Thyroid gland (tissue), 4 donors: ENCODE measurements at regions not wholly inside any gene's neighbourhood (a gene's known extent, or its start where the extent isn't known, plus 50 kb on each side); places are given as distances from the start of the nearest gene placed in this dataset.

ENCODE experiments used
- DNase-seq, 2 donors: peaks; one replicate each; pipeline ENCODE4 v3.0.0-alpha.2; 2019
- H3K27ac ChIP-seq, 3 donors: fragments of 200-600 bp; sonication (generic); 1 replicate in 2 of 3; 2 replicates in 1 of 3; pipeline ENCODE4 v1.5.1; 2016 to 2019; ENCODE audit warnings: mild to moderate bottlenecking in 1 of 3, moderate library complexity in 1 of 3
- H3K27me3 ChIP-seq: fragments of 200-600 bp; sonication (generic); one replicate; pipeline ENCODE4 v1.5.1; 2019
- H3K36me3 ChIP-seq, 2 donors: fragments of 200-600 bp; sonication (generic); one replicate each; pipeline ENCODE4 v1.5.1; 2016 to 2019
- H3K4me1 ChIP-seq, 2 donors: fragments of 200-600 bp; sonication (generic); one replicate each; pipeline ENCODE4 v1.5.1; 2017 to 2019
- H3K4me3 ChIP-seq, 3 donors: fragments of 200-600 bp; sonication (generic); replicated peaks in 1 of 3; 1 replicate in 2 of 3; 2 replicates in 1 of 3; pipeline ENCODE4 v1.5.1; 2016; ENCODE audit warnings: mild to moderate bottlenecking in 1 of 3
- H3K9me3 ChIP-seq: fragments of 200-600 bp; sonication (generic); one replicate; pipeline ENCODE4 v1.5.1; 2017
- POLR2A ChIP-seq, 2 donors: fragments of 450-650 bp; IDR thresholded peaks; one replicate each; pipeline ENCODE4 v1.6.1; 2017; ENCODE audit warnings: antibody characterized with exemption in 2 of 2, mild to moderate bottlenecking in 2 of 2, moderate library complexity in 1 of 2
- WGBS, 2 donors: methylation state at CpG; one replicate each; pipeline ENCODE4 v1.1.5; 2017; 5-methylcytosine and 5-hydroxymethylcytosine counted together
- intact Hi-C: fragments of 100-400 bp; cut with DNase I; formaldehyde crosslinking; loops from one replicate; pipeline ENCODE4 v1.15.1; 2023
- TF ChIP-seq, protein P1 (sequence below), 6 experiments: fragments of 200-600 bp in 3 of 6; fragments of 450-650 bp in 3 of 6; sonication (generic) in 3 of 6; IDR thresholded peaks; one replicate each; pipeline ENCODE4 v1.5.1; 2016 to 2019; ENCODE audit warnings: antibody characterized with exemption in 6 of 6, mild to moderate bottlenecking in 2 of 6, inconsistent platforms in 1 of 6, moderate library complexity in 1 of 6

DNA sequence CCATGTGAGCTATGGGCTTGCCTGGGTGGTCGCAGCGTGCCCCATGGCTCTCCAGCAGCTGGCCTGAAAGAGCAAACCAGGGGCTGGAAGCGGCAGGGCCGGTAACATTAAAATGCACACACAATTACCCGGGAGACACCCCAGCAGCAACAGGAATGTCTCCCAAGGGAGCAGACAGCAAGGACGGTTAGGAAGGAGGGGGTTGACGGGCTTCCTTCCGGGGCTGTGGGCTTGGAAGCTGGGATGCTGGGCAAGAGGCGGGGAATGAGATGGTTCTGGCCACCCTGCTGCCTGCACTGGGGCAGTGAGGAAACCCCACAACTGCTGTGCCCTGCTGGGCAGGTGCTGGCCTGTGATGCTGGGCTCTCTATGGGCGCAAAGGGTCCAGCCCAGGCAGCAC, 71.8 kb upstream of the ADAMTS2 start:
- intact Hi-C loops = no loop called here
- Histone ChIP-seq H3K36me3 (no peaks in the 10 kb centered on the region), H3K4me3 (no peak overlapping the region), H3K27ac (no peak overlapping the region), H3K4me1 (no peaks in the 10 kb centered on the region), H3K9me3 (no peaks in the 10 kb centered on the region), H3K27me3 (no peaks in the 10 kb centered on the region)
- TF ChIP-seq POLR2A (IDR thresholded peaks at IDR 0.05) = no peak
- TF ChIP-seq, protein P1, sequence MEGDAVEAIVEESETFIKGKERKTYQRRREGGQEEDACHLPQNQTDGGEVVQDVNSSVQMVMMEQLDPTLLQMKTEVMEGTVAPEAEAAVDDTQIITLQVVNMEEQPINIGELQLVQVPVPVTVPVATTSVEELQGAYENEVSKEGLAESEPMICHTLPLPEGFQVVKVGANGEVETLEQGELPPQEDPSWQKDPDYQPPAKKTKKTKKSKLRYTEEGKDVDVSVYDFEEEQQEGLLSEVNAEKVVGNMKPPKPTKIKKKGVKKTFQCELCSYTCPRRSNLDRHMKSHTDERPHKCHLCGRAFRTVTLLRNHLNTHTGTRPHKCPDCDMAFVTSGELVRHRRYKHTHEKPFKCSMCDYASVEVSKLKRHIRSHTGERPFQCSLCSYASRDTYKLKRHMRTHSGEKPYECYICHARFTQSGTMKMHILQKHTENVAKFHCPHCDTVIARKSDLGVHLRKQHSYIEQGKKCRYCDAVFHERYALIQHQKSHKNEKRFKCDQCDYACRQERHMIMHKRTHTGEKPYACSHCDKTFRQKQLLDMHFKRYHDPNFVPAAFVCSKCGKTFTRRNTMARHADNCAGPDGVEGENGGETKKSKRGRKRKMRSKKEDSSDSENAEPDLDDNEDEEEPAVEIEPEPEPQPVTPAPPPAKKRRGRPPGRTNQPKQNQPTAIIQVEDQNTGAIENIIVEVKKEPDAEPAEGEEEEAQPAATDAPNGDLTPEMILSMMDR (IDR thresholded peaks at IDR 0.05) = no peak
- 47 to 52% methylated on average over 9 to 10 of the region's 10 CpGs for WGBS, 2 donors
- DNase-seq = no peak

DNA sequence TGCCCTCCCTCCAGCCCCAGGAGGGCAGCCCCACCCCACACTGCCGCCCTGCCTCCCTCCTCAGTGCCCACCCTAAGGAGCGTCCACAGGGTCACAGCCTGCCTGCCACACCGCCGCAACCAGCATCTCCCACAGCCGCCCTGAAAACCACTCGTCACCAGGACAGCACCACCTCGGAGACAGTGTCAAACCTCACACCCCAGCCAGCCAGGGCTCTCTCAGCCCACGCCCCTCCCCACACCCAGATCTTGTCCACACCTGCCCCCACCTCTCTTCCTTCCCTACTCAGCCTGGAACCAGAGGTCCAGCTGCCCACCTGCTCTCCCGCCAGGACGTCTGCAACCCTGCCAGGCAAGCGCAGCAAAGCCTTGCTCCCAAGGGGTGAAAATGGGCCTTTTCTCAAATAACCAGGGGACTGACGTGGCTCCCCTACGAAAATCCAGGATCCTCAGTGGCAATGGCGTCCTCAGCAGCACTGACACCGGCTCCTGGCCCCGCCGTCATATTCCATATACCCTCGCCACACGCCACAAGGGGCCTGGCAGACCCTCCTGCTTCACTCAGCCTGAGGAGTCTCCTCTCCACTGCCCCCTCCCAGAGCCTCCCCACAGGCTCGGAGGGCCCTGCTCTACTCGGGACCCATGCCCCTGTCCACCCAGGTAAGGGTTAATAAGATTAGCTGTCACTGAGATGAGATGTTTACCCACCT, 71.0 kb upstream of the ADAMTS2 start:
- H3K4me3 ChIP-seq = no peak overlapping the region
- H3K27ac ChIP-seq = no peak overlapping the region
- H3K4me1 ChIP-seq = no peaks in the 10 kb centered on the region
- intact Hi-C loops = no loop called here
- TF ChIP-seq, protein P1 (IDR thresholded peaks at IDR 0.05) = no peak
- no peak for TF ChIP-seq POLR2A (IDR thresholded peaks at IDR 0.05)
- WGBS, 2 donors = 84 to 87% methylated on average over 17 to 21 of the region's 21 CpGs
- no peaks in the 10 kb centered on the region for H3K27me3 ChIP-seq
- H3K9me3 ChIP-seq = no peaks in the 10 kb centered on the region
- no peaks in the 10 kb centered on the region for H3K36me3 ChIP-seq
- no peak for DNase-seq

DNA sequence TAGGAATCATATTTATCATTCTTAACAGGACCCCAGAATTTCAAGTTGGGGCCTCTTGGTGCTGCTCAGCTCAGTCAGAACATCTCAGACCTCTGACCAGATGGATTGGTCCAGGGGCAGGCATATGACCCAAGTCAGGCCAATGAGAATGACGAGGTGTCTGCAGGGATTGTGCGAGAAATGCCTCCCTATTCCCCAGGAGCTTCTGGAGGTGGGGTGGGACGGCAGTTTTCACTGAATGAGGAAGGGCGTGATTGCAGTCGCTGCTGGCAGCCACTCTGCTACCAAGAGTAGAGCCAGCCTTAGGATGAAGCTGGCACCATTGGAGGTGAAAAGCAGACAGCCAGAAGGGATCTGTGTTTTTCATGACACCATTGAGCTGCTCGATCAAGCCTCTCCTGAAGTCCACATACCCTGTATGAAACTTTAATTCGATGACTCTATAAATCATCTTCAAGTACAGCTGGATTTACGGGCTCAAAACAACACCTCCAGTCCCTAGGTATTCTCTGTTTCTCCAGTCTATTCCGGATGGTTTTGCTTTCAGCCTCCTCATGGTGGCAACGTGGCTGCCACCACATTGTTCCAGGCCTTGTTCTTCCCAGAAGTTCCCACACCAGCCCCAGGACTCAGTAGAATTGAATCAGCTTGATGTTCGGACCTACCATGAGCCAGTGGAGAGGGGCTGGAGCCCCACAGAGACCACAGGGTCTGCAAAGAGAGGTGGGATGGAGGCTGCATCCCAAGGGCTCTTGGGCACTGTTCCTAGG, 70.2 kb upstream of the ADAMTS2 start:
- TF ChIP-seq POLR2A (IDR thresholded peaks at IDR 0.05) = no peak
- H3K27me3 ChIP-seq = no peaks in the 10 kb centered on the region
- H3K36me3 ChIP-seq = no peaks in the 10 kb centered on the region
- H3K4me3 ChIP-seq = no peak overlapping the region
- no peaks in the 10 kb centered on the region for H3K4me1 ChIP-seq
- DNase-seq = no peak
- H3K9me3 ChIP-seq = no peaks in the 10 kb centered on the region
- WGBS, 2 donors = 92 to 93% methylated on average over 11 of the region's 11 CpGs
- H3K27ac ChIP-seq = no peak overlapping the region
- intact Hi-C loops = no loop called here

DNA sequence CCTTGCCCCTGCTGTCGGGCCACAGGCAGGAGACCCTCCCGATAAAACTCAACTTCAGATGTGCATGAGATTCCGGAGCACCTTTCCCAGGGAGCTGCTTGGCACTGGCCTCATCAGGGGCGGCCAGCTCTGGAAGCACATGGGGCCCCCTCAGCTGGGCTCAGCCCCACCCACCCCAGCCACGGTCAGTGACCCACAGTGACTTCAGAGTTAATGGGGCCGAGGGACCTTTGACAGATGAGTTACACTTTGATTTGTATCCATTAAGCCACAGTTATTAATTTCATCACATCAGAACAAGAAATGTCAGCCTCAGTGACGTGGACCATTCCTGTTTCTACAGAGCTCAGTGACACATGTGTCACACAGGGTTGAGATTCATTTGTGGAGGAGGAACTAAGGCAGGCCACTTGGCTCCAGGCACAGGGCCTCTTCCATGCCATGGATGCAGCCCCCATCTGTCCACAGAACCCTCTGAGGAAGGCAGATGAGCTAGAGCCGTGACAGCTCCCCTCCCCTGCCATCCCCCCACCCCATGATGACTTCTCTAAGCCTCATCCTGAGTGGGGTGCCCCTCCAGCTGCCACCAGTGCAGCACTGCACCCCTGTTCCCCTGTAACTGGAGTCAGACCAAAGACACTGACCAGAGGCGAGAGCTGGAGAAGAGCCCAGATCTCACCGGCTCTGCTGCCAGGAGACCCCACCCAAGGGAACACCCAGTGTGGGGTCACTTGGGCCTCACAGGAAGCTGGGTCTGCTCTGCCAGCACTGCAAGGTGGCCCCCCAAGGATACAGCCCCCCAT, 69.4 kb upstream of the ADAMTS2 start:
- intact Hi-C loops = no loop called here
- DNase-seq = no peak
- Histone ChIP-seq H3K27ac (no peak overlapping the region), H3K4me3 (no peak overlapping the region), H3K36me3 (no peaks in the 10 kb centered on the region), H3K9me3 (no peaks in the 10 kb centered on the region), H3K4me1 (no peaks in the 10 kb centered on the region), H3K27me3 (no peaks in the 10 kb centered on the region)
- TF ChIP-seq, protein P1 (IDR thresholded peaks at IDR 0.05) = no peak
- no peak for TF ChIP-seq POLR2A (IDR thresholded peaks at IDR 0.05)
- 79 to 81% methylated on average over 7 to 8 of the region's 10 CpGs for WGBS, 2 donors

DNA sequence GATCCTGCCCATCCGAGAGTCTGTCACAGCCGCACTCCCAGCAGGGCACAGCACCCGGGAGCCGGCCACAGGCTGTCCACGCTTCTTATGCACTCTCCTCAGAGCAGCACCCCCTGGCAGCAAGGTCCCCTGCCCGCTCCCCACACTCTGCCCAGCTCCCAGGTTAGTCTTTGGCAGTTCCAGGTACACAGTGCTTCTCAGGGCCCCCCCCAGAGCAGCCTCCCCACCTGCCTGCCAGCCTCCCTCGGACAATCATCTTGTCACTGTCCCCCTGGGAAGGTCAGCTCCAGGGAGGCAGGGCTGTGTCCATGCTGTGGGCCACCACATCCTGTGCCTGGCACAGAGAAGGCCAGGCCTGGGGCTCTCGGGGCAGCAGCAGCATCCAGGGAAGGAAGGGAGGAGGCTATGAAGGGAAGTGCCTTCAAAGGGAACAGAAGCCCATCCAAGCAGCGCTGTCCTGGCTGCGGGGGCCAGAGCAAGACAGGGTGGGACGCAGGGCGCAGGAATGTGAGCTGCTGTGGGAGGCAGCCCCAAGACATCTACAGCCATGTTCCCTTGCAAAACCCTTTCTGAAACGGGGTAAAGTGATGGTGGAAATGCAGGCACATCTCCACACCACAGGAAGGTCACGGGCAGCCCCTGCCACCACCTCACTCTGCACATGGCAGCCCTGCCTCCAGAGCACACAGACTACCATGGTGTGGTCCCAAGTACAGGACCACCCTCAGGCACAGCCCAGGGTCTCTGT, 68.6 kb upstream of the ADAMTS2 start:
- WGBS, 2 donors = 79 to 86% methylated on average over 13 to 14 of the region's 14 CpGs
- Histone ChIP-seq H3K27ac (no peak overlapping the region), H3K4me1 (no peaks in the 10 kb centered on the region), H3K27me3 (no peaks in the 10 kb centered on the region), H3K9me3 (no peaks in the 10 kb centered on the region), H3K4me3 (no peak overlapping the region), H3K36me3 (no peaks in the 10 kb centered on the region)
- TF ChIP-seq, protein P1 (IDR thresholded peaks at IDR 0.05) = no peak
- intact Hi-C loops = no loop called here
- no peak for DNase-seq
